ENCODE measurements at regions not wholly inside any gene's neighbourhood (a gene's known extent, or its start where the extent isn't known, plus 50 kb on each side); places are given as distances from the start of the nearest gene placed in this dataset.
A peak's percentile ranks its signal among the peaks of the same experiment; 100 is the strongest.
"Not testable (repeated sequence)": the region's sequence is repeated elsewhere in the genome, so short reads cannot be mapped to it uniquely, and the experiment has no call there.

DNA sequence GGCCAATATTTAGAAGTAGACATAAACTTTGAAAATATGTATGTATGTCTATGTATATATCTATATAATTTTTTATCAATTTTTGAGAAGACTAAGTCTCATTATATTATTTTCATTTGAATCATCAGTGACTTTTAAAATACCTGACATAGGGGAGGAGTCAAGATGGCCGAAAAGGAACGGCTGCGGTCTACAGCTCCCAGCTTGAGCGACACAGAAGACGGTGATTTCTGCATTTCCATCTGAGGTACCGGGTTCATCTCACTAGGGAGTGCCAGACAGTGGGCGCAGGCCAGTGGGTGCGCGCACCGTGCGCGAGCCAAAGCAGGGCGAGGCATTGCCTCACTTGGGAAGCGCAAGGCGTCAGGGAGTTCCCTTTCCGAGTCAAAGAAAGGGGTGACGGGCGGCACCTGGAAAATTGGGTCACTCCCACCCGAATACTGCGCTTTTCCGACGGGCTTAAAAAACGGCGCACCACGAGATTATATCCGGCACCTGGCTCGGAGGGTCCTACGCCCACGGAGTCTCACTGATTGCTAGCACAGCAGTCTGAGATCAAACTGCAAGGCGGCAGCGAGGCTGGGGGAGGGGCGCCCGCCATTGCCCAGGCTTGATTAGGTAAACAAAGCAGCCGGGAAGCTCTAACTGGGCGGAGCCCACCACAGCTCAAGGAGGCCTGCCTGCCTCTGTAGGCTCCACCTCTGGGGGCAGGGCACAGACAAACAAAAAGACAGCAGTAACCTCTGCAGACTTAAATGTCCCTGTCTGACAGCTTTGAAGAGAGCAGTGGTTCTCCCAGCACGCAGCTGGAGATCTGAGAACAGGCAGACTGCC lies 181.1 kb downstream of the MANEA start:
- POLR2A ChIA-PET; H3K27me3 ChIP-seq (ENCODE audit: control insufficient read depth in 1 of 2, insufficient read depth in 2 of 2, low read length in 2 of 2); FAIRE-seq; H3K36me3 ChIP-seq (replicated peaks in 1 of 2; ENCODE audit: control insufficient read depth in 1 of 2, insufficient read depth in 2 of 2, low read length in 2 of 2); H3K9ac ChIP-seq (ENCODE audit: insufficient read depth, low read depth, low read length); BruUV-seq (replicated peaks); H3K4me3 ChIP-seq (replicated peaks in 1 of 3; ENCODE audit: insufficient read depth in 1 of 3, low read depth in 2 of 3, low read length in 3 of 3); H3K79me2 ChIP-seq (ENCODE audit: insufficient read depth, low read length); H4K20me1 ChIP-seq (ENCODE audit: insufficient read depth, low read length); H3K4me1 ChIP-seq (ENCODE audit: insufficient read depth, low read length); H3K4me2 ChIP-seq (ENCODE audit: low read depth, low read length); H3K9me3 ChIP-seq (ENCODE audit: low read length); CTCF ChIA-PET (ENCODE audit: low intra/inter-chr PET ratio, low total read pairs); intact Hi-C loops (cut with micrococcal nuclease; ENCODE audit: unreplicated experiment); H2AFZ ChIP-seq (ENCODE audit: low read length); in situ Hi-C loops (cut with HindIII; ENCODE audit: extremely low pct_ligation_motif_present, low pct_unique_long_range_greater_than_20kb); ATAC-seq; H3K27ac ChIP-seq (ENCODE audit: extremely low read length, insufficient read depth, low read length); DNase-seq (ENCODE audit: low spot score); TF ChIP-seq FOXA1 (IDR thresholded peaks at IDR 0.05): not testable (repeated sequence)
- WGBS (ENCODE audit: low lambda C conversion rate) = 88% methylated on average over 29 of the region's 36 CpGs
- TF ChIP-seq, protein P1, sequence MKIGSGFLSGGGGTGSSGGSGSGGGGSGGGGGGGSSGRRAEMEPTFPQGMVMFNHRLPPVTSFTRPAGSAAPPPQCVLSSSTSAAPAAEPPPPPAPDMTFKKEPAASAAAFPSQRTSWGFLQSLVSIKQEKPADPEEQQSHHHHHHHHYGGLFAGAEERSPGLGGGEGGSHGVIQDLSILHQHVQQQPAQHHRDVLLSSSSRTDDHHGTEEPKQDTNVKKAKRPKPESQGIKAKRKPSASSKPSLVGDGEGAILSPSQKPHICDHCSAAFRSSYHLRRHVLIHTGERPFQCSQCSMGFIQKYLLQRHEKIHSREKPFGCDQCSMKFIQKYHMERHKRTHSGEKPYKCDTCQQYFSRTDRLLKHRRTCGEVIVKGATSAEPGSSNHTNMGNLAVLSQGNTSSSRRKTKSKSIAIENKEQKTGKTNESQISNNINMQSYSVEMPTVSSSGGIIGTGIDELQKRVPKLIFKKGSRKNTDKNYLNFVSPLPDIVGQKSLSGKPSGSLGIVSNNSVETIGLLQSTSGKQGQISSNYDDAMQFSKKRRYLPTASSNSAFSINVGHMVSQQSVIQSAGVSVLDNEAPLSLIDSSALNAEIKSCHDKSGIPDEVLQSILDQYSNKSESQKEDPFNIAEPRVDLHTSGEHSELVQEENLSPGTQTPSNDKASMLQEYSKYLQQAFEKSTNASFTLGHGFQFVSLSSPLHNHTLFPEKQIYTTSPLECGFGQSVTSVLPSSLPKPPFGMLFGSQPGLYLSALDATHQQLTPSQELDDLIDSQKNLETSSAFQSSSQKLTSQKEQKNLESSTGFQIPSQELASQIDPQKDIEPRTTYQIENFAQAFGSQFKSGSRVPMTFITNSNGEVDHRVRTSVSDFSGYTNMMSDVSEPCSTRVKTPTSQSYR (CRISPR knock-in tag; IDR thresholded peaks at IDR 0.05; ENCODE audit: borderline replicate concordance) = peak; percentile 54; the same call in 1 of the 2 replicates
- TF ChIP-seq, protein P2, sequence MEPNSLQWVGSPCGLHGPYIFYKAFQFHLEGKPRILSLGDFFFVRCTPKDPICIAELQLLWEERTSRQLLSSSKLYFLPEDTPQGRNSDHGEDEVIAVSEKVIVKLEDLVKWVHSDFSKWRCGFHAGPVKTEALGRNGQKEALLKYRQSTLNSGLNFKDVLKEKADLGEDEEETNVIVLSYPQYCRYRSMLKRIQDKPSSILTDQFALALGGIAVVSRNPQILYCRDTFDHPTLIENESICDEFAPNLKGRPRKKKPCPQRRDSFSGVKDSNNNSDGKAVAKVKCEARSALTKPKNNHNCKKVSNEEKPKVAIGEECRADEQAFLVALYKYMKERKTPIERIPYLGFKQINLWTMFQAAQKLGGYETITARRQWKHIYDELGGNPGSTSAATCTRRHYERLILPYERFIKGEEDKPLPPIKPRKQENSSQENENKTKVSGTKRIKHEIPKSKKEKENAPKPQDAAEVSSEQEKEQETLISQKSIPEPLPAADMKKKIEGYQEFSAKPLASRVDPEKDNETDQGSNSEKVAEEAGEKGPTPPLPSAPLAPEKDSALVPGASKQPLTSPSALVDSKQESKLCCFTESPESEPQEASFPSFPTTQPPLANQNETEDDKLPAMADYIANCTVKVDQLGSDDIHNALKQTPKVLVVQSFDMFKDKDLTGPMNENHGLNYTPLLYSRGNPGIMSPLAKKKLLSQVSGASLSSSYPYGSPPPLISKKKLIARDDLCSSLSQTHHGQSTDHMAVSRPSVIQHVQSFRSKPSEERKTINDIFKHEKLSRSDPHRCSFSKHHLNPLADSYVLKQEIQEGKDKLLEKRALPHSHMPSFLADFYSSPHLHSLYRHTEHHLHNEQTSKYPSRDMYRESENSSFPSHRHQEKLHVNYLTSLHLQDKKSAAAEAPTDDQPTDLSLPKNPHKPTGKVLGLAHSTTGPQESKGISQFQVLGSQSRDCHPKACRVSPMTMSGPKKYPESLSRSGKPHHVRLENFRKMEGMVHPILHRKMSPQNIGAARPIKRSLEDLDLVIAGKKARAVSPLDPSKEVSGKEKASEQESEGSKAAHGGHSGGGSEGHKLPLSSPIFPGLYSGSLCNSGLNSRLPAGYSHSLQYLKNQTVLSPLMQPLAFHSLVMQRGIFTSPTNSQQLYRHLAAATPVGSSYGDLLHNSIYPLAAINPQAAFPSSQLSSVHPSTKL (CRISPR knock-in tag; IDR thresholded peaks at IDR 0.05) = peak; percentile 34; the same call in 1 of the 2 replicates
- TF ChIP-seq FOXA1 (CRISPR knock-in tag; IDR thresholded peaks at IDR 0.05) = peak; percentile 49; the same call in 1 of the 2 replicates

Measured in HepG2 (cell line).